ENCODE measurements at regions not wholly inside any gene's neighbourhood (a gene's known extent, or its start where the extent isn't known, plus 50 kb on each side); places are given as distances from the start of the nearest gene placed in this dataset.
"Not testable (repeated sequence)": the region's sequence is repeated elsewhere in the genome, so short reads cannot be mapped to it uniquely, and the experiment has no call there.

- Histone ChIP-seq H3K9me3 (ENCODE audit: control insufficient read depth in 4 of 4, insufficient read depth in 3 of 4, low read length in 3 of 4) (no peaks in the 10 kb centered on the region), H3K4me1 (ENCODE audit: control insufficient read depth in 5 of 5, insufficient read depth in 5 of 5, low read length in 5 of 5) (peaks cover 0 to 14% (median 12%) of the 10 kb centered on the region in 5 donors), H3K27ac (ENCODE audit: low read depth in 1 of 2, low read length in 1 of 2) (no peak overlapping the region), H3K4me3 (no peak overlapping the region), H3K9ac (ENCODE audit: insufficient read depth in 1 of 2, low read length in 2 of 2) (no peak overlapping the region), H3K27me3 (ENCODE audit: control insufficient read depth in 3 of 3, insufficient read depth in 3 of 3, low read length in 2 of 3) (no peaks in the 10 kb centered on the region), H3K36me3 (ENCODE audit: control insufficient read depth in 4 of 4, insufficient read depth in 4 of 4, low read length in 4 of 4) (no peaks in the 10 kb centered on the region)
- 95 to 100% methylated on average over 2 of the region's 2 CpGs for WGBS, 2 donors
- ATAC-seq (ENCODE audit: insufficient read depth, low FRiP score) (no peak), DNase-seq (no peak)
- TF ChIP-seq CTCF (IDR thresholded peaks at IDR 0.05; ENCODE audit: control extremely low read depth, extremely low read depth): no peak
These were observed 219.7 kb downstream of the VAPA start for GRCh38 chr18:10133516-10133915.

GRCh38 chr18:10134204-10134603 is 220.4 kb downstream of the VAPA start:
- H3K9ac ChIP-seq (ENCODE audit: insufficient read depth in 1 of 2, low read length in 2 of 2): no peak overlapping the region
- 94 to 95% methylated on average over 14 of the region's 14 CpGs for WGBS, 2 donors
- H3K27ac ChIP-seq (ENCODE audit: low read depth in 1 of 2, low read length in 1 of 2): no peak overlapping the region
- no peaks in the 10 kb centered on the region for H3K36me3 ChIP-seq (ENCODE audit: control insufficient read depth in 4 of 4, insufficient read depth in 4 of 4, low read length in 4 of 4)
- no peak for DNase-seq
- ATAC-seq (ENCODE audit: insufficient read depth, low FRiP score): no peak
- no peak for TF ChIP-seq CTCF (IDR thresholded peaks at IDR 0.05; ENCODE audit: control extremely low read depth, extremely low read depth)
- H3K9me3 ChIP-seq (ENCODE audit: control insufficient read depth in 4 of 4, insufficient read depth in 3 of 4, low read length in 3 of 4): no peaks in the 10 kb centered on the region
- H3K4me1 ChIP-seq (ENCODE audit: control insufficient read depth in 5 of 5, insufficient read depth in 5 of 5, low read length in 5 of 5): peaks cover 0 to 14% (median 12%) of the 10 kb centered on the region in 5 donors
- H3K27me3 ChIP-seq (ENCODE audit: control insufficient read depth in 3 of 3, insufficient read depth in 3 of 3, low read length in 2 of 3): no peaks in the 10 kb centered on the region
- H3K4me3 ChIP-seq: no peak overlapping the region

DNA sequence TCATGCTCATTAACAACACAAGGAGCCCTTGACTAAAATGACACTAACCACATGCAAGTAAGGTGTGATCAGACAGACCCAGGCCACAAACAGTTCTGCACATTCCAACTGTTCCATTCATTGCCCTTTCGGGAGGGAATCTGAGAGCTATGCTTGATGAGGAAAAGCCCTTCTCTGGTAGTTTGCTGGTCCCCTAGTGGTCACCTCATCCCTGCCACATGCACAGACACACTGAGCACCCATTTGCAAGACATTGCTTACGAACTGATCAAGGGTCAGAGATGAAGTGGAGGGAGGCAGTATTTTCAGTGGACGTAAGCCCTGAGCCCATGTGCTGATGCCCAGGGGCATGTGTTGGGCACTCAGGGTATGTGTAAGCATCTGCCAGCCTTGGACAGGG is 220.9 kb downstream of the VAPA start:
- not testable (repeated sequence) for H3K36me3 ChIP-seq (ENCODE audit: control insufficient read depth in 4 of 4, insufficient read depth in 4 of 4, low read length in 4 of 4); H3K27me3 ChIP-seq (ENCODE audit: control insufficient read depth in 3 of 3, insufficient read depth in 3 of 3, low read length in 2 of 3); H3K4me3 ChIP-seq; H3K9me3 ChIP-seq (ENCODE audit: control insufficient read depth in 4 of 4, insufficient read depth in 3 of 4, low read length in 3 of 4); H3K9ac ChIP-seq (ENCODE audit: insufficient read depth in 1 of 2, low read length in 2 of 2); H3K27ac ChIP-seq (ENCODE audit: low read depth in 1 of 2, low read length in 1 of 2); DNase-seq; ATAC-seq (ENCODE audit: insufficient read depth, low FRiP score)
- WGBS, 2 donors: 98 to 100% methylated on average over 3 of the region's 3 CpGs
- peaks cover 0 to 15% (median 14%) of the 10 kb centered on the region in 5 donors for H3K4me1 ChIP-seq (ENCODE audit: control insufficient read depth in 5 of 5, insufficient read depth in 5 of 5, low read length in 5 of 5)

- ATAC-seq (ENCODE audit: insufficient read depth, low FRiP score) (no peak), DNase-seq (no peak)
- Histone ChIP-seq H3K27me3 (ENCODE audit: control insufficient read depth in 3 of 3, insufficient read depth in 3 of 3, low read length in 2 of 3) (no peaks in the 10 kb centered on the region), H3K27ac (ENCODE audit: low read depth in 1 of 2, low read length in 1 of 2) (no peak overlapping the region), H3K36me3 (ENCODE audit: control insufficient read depth in 4 of 4, insufficient read depth in 4 of 4, low read length in 4 of 4) (no peaks in the 10 kb centered on the region), H3K9me3 (ENCODE audit: control insufficient read depth in 4 of 4, insufficient read depth in 3 of 4, low read length in 3 of 4) (no peaks in the 10 kb centered on the region), H3K9ac (ENCODE audit: insufficient read depth in 1 of 2, low read length in 2 of 2) (no peak overlapping the region), H3K4me3 (no peak overlapping the region), H3K4me1 (ENCODE audit: control insufficient read depth in 5 of 5, insufficient read depth in 5 of 5, low read length in 5 of 5) (peaks cover 0 to 20% (median 19%) of the 10 kb centered on the region in 5 donors)
- no peak for TF ChIP-seq CTCF (IDR thresholded peaks at IDR 0.05; ENCODE audit: control extremely low read depth, extremely low read depth)
- 89 to 95% methylated on average over 3 of the region's 3 CpGs for WGBS, 2 donors
These were observed 221.6 kb downstream of the VAPA start for GRCh38 chr18:10135302-10135926.
